ENCODE measurements at regions not wholly inside any gene's neighbourhood (a gene's known extent, or its start where the extent isn't known, plus 50 kb on each side); places are given as distances from the start of the nearest gene placed in this dataset.

GRCh38 chr22:22036588-22036987 is 54.0 kb upstream of the TOP3B start:
- CTCF ChIA-PET, result no interaction called here
- peaks cover 21% of the 10 kb centered on the region for H3K27me3 Mint-ChIP-seq
- Histone ChIP-seq H3K36me3 (ENCODE audit: insufficient read depth, low read length) (no peaks in the 10 kb centered on the region), H3K27me3 (ENCODE audit: control insufficient read depth in 1 of 2, insufficient read depth in 2 of 2, low read length in 2 of 2) (peaks cover 0 to 4% of the 10 kb centered on the region in 2 experiments), H3K9me3 (ENCODE audit: control insufficient read depth in 1 of 2, insufficient read depth in 1 of 2, low read length in 2 of 2) (no peaks in the 10 kb centered on the region), H3K4me3 (ENCODE audit: low read length) (no peak overlapping the region), H3K4me1 (ENCODE audit: insufficient read depth, low read length) (no peaks in the 10 kb centered on the region), H3K27ac (ENCODE audit: low read depth in 1 of 2, low read length in 2 of 2) (no peak overlapping the region)
- TF ChIP-seq CTCF (IDR thresholded peaks at IDR 0.05), result no peak
- H3K9me3 Mint-ChIP-seq, result no peaks in the 10 kb centered on the region
- no peak overlapping the region for H3K4me3 Mint-ChIP-seq
- intact Hi-C loops (cut with DNase I, micrococcal nuclease), result no loop called here
- ATAC-seq (ENCODE audit: poor library complexity) (no peak), DNase-seq (no peak)
- H3K36me3 Mint-ChIP-seq (ENCODE audit: low read depth), result no peaks in the 10 kb centered on the region
- POLR2A ChIA-PET, result no interaction called here
- no peaks in the 10 kb centered on the region for H3K4me1 Mint-ChIP-seq (ENCODE audit: low read depth)
- H3K27ac Mint-ChIP-seq, result no peak overlapping the region

- H3K4me1 ChIP-seq (ENCODE audit: insufficient read depth, low read length), result no peaks in the 10 kb centered on the region
- no peak for TF ChIP-seq CTCF (IDR thresholded peaks at IDR 0.05)
- H3K27me3 Mint-ChIP-seq, result peaks cover 21% of the 10 kb centered on the region
- DNase-seq (no peak), ATAC-seq (ENCODE audit: poor library complexity) (no peak)
- H3K27ac Mint-ChIP-seq, result no peak overlapping the region
- no peaks in the 10 kb centered on the region for H3K9me3 ChIP-seq (ENCODE audit: control insufficient read depth in 1 of 2, insufficient read depth in 1 of 2, low read length in 2 of 2)
- H3K27me3 ChIP-seq (ENCODE audit: control insufficient read depth in 1 of 2, insufficient read depth in 2 of 2, low read length in 2 of 2), result peaks cover 0 to 4% of the 10 kb centered on the region in 2 experiments
- no peak overlapping the region for H3K4me3 ChIP-seq (ENCODE audit: low read length)
- H3K9me3 Mint-ChIP-seq, result no peaks in the 10 kb centered on the region
- no peaks in the 10 kb centered on the region for H3K4me1 Mint-ChIP-seq (ENCODE audit: low read depth)
- POLR2A ChIA-PET, result no interaction called here
- H3K36me3 ChIP-seq (ENCODE audit: insufficient read depth, low read length), result no peaks in the 10 kb centered on the region
- intact Hi-C loops (cut with DNase I, micrococcal nuclease), result no loop called here
- H3K4me3 Mint-ChIP-seq, result no peak overlapping the region
- H3K36me3 Mint-ChIP-seq (ENCODE audit: low read depth), result no peaks in the 10 kb centered on the region
- H3K27ac ChIP-seq (ENCODE audit: low read depth in 1 of 2, low read length in 2 of 2), result no peak overlapping the region
- CTCF ChIA-PET, result no interaction called here
These were observed 53.3 kb upstream of the TOP3B start for GRCh38 chr22:22035771-22036314.

GRCh38 chr22:22035203-22035602 is 52.6 kb upstream of the TOP3B start:
- no peaks in the 10 kb centered on the region for H3K9me3 Mint-ChIP-seq

More at GRCh38 chr22:22035203-22035602, 52.6 kb upstream of the TOP3B start:
- H3K27me3 Mint-ChIP-seq, result peaks cover 18% of the 10 kb centered on the region
- H3K27ac Mint-ChIP-seq, result no peak overlapping the region
- H3K27me3 ChIP-seq (ENCODE audit: control insufficient read depth in 1 of 2, insufficient read depth in 2 of 2, low read length in 2 of 2), result peaks cover 0 to 4% of the 10 kb centered on the region in 2 experiments
- no peaks in the 10 kb centered on the region for H3K4me1 ChIP-seq (ENCODE audit: insufficient read depth, low read length)
- intact Hi-C loops (cut with DNase I, micrococcal nuclease), result no loop called here
- no peak overlapping the region for H3K4me3 ChIP-seq (ENCODE audit: low read length)
- H3K4me3 Mint-ChIP-seq, result no peak overlapping the region
- H3K9me3 ChIP-seq (ENCODE audit: control insufficient read depth in 1 of 2, insufficient read depth in 1 of 2, low read length in 2 of 2), result no peaks in the 10 kb centered on the region
- H3K27ac ChIP-seq (ENCODE audit: low read depth in 1 of 2, low read length in 2 of 2), result no peak overlapping the region
- ChIA-PET CTCF (no interaction called here), POLR2A (no interaction called here)
- no peak for TF ChIP-seq CTCF (IDR thresholded peaks at IDR 0.05)
- DNase-seq (no peak), ATAC-seq (ENCODE audit: poor library complexity) (no peak)
- H3K4me1 Mint-ChIP-seq (ENCODE audit: low read depth), result no peaks in the 10 kb centered on the region
- H3K36me3 ChIP-seq (ENCODE audit: insufficient read depth, low read length), result no peaks in the 10 kb centered on the region
- H3K36me3 Mint-ChIP-seq (ENCODE audit: low read depth), result no peaks in the 10 kb centered on the region

Data from CD4-positive, alpha-beta T cell (primary cell).